Gastrocnemius medialis (tissue), 4 donors: ENCODE measurements at regions not wholly inside any gene's neighbourhood (a gene's known extent, or its start where the extent isn't known, plus 50 kb on each side); places are given as distances from the start of the nearest gene placed in this dataset.

Source experiments
- CTCF ChIP-seq, 5 experiments: fragments of 450-650 bp in 3 of 5; fragments of 200-600 bp in 2 of 5; sonication (generic) in 2 of 5; IDR thresholded peaks in 4 of 5; conservative IDR thresholded peaks in 1 of 5; 1 replicate in 4 of 5; 2 replicates in 1 of 5; pipeline ENCODE4 v1.5.1; 2016 to 2019; ENCODE audit warnings: antibody characterized with exemption in 5 of 5, mild to moderate bottlenecking in 3 of 5, moderate library complexity in 3 of 5
- POLR2A ChIP-seq, 2 donors: fragments of 450-650 bp; IDR thresholded peaks; one replicate each; pipeline ENCODE4 v1.6.1; 2017; ENCODE audit warnings: antibody characterized with exemption in 2 of 2, mild to moderate bottlenecking in 2 of 2, moderate library complexity in 2 of 2

GRCh38 chr6:26187292-26187691 is 100.1 kb downstream of the HFE start:
- TF ChIP-seq CTCF (IDR thresholded peaks at IDR 0.05 in 4 of 5, conservative IDR thresholded peaks at IDR 0.05 in 1 of 5) (no peak), POLR2A (IDR thresholded peaks at IDR 0.05) (no peak)
